ENCODE measurements at regions not wholly inside any gene's neighbourhood (a gene's known extent, or its start where the extent isn't known, plus 50 kb on each side); places are given as distances from the start of the nearest gene placed in this dataset.

- H3K27me3 Mint-ChIP-seq (ENCODE audit: unreplicated experiment): no peaks in the 10 kb centered on the region
- no peak overlapping the region for H3K27ac Mint-ChIP-seq (ENCODE audit: unreplicated experiment)
- BruUV-seq (replicated peaks): no TSS peak
- no peaks in the 10 kb centered on the region for H3K9me3 Mint-ChIP-seq (ENCODE audit: low read depth, unreplicated experiment)
- intact Hi-C loops (cut with micrococcal nuclease; ENCODE audit: unreplicated experiment): no loop called here
- no peak for DNase-seq
- TF ChIP-seq CTCF (IDR thresholded peaks at IDR 0.05; ENCODE audit: unreplicated experiment): no peak
- H3K4me1 Mint-ChIP-seq (ENCODE audit: low read depth, unreplicated experiment): no peaks in the 10 kb centered on the region
- CTCF ChIA-PET: no interaction called here
- no peaks in the 10 kb centered on the region for H3K36me3 Mint-ChIP-seq (ENCODE audit: insufficient read depth, unreplicated experiment)
- no peak overlapping the region for H3K4me3 Mint-ChIP-seq (ENCODE audit: low read depth, unreplicated experiment)
Observed at GRCh38 chr4:125140966-125141495, 173.7 kb upstream of the FAT4 start.

- H3K27ac Mint-ChIP-seq (ENCODE audit: unreplicated experiment): no peak overlapping the region
- no peak overlapping the region for H3K4me3 Mint-ChIP-seq (ENCODE audit: low read depth, unreplicated experiment)
- TF ChIP-seq CTCF (IDR thresholded peaks at IDR 0.05; ENCODE audit: unreplicated experiment): no peak
- no peak for DNase-seq
- intact Hi-C loops (cut with micrococcal nuclease; ENCODE audit: unreplicated experiment): no loop called here
- no peaks in the 10 kb centered on the region for H3K36me3 Mint-ChIP-seq (ENCODE audit: insufficient read depth, unreplicated experiment)
- CTCF ChIA-PET: no interaction called here
- no peaks in the 10 kb centered on the region for H3K27me3 Mint-ChIP-seq (ENCODE audit: unreplicated experiment)
- no peaks in the 10 kb centered on the region for H3K9me3 Mint-ChIP-seq (ENCODE audit: low read depth, unreplicated experiment)
- no TSS peak for BruUV-seq (replicated peaks)
- H3K4me1 Mint-ChIP-seq (ENCODE audit: low read depth, unreplicated experiment): no peaks in the 10 kb centered on the region
Observed at GRCh38 chr4:125135652-125136051, 179.1 kb upstream of the FAT4 start.

- DNase-seq: no peak
- intact Hi-C loops (cut with micrococcal nuclease; ENCODE audit: unreplicated experiment): no loop called here
- H3K27ac Mint-ChIP-seq (ENCODE audit: unreplicated experiment): no peak overlapping the region
- CTCF ChIA-PET: no interaction called here
- no peaks in the 10 kb centered on the region for H3K27me3 Mint-ChIP-seq (ENCODE audit: unreplicated experiment)
- H3K9me3 Mint-ChIP-seq (ENCODE audit: low read depth, unreplicated experiment): no peaks in the 10 kb centered on the region
- no peak overlapping the region for H3K4me3 Mint-ChIP-seq (ENCODE audit: low read depth, unreplicated experiment)
- BruUV-seq (replicated peaks): no TSS peak
- no peak for TF ChIP-seq CTCF (IDR thresholded peaks at IDR 0.05; ENCODE audit: unreplicated experiment)
- H3K4me1 Mint-ChIP-seq (ENCODE audit: low read depth, unreplicated experiment): no peaks in the 10 kb centered on the region
- no peaks in the 10 kb centered on the region for H3K36me3 Mint-ChIP-seq (ENCODE audit: insufficient read depth, unreplicated experiment)
Observed at GRCh38 chr4:125132729-125133128, 182.0 kb upstream of the FAT4 start.

- no peak overlapping the region for H3K27ac Mint-ChIP-seq (ENCODE audit: unreplicated experiment)
- no peaks in the 10 kb centered on the region for H3K9me3 Mint-ChIP-seq (ENCODE audit: low read depth, unreplicated experiment)
- no peaks in the 10 kb centered on the region for H3K27me3 Mint-ChIP-seq (ENCODE audit: unreplicated experiment)
- BruUV-seq (replicated peaks): no TSS peak
- CTCF ChIA-PET: no interaction called here
- TF ChIP-seq CTCF (IDR thresholded peaks at IDR 0.05; ENCODE audit: unreplicated experiment): no peak
- no peaks in the 10 kb centered on the region for H3K4me1 Mint-ChIP-seq (ENCODE audit: low read depth, unreplicated experiment)
- DNase-seq: no peak
- H3K4me3 Mint-ChIP-seq (ENCODE audit: low read depth, unreplicated experiment): no peak overlapping the region
- intact Hi-C loops (cut with micrococcal nuclease; ENCODE audit: unreplicated experiment): no loop called here
- no peaks in the 10 kb centered on the region for H3K36me3 Mint-ChIP-seq (ENCODE audit: insufficient read depth, unreplicated experiment)
Observed at GRCh38 chr4:125131891-125132680, 182.7 kb upstream of the FAT4 start.

All from Calu3 (cell line).